ENCODE measurements at regions not wholly inside any gene's neighbourhood (a gene's known extent, or its start where the extent isn't known, plus 50 kb on each side); places are given as distances from the start of the nearest gene placed in this dataset.
"Not testable (repeated sequence)": the region's sequence is repeated elsewhere in the genome, so short reads cannot be mapped to it uniquely, and the experiment has no call there.

DNA sequence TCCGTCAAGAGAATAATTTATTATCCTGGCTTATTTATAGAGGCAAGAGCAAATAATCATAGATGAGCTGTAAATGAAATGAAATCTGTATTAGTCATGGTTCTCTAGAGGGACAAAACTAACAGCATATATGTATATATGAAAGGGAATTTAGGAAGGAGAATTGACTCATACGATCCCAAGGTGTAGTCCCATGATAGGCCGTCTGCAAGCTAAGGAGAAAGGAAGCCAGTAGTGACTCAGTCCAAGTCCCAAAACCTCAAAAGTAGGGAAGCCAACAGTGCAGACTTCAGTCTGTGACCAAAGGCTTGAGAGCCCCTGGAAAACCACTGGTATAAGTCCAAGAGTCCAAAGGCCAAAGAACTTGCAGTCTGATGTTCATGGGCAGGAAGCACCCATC lies 515.9 kb upstream of the CYLC2 start:
- Histone ChIP-seq H3K4me1 (ENCODE audit: low read length) (no peaks in the 10 kb centered on the region), H3F3A (ENCODE audit: insufficient read depth, low read length) (no peaks in the 10 kb centered on the region), H3K27ac (ENCODE audit: low read length) (no peak overlapping the region), H3K27me3 (replicated peaks; ENCODE audit: insufficient read depth, low read length) (no peaks in the 10 kb centered on the region), H3K9ac (ENCODE audit: low read length) (no peak overlapping the region), H3K9me2 (replicated peaks; ENCODE audit: insufficient read depth, low read length) (no peaks in the 10 kb centered on the region), H3K4me3 (ENCODE audit: low read length) (no peak overlapping the region), H2AFZ (ENCODE audit: low read length) (no peak overlapping the region), H3K79me2 (ENCODE audit: low read length) (no peaks in the 10 kb centered on the region), H3K36me3 (replicated peaks; ENCODE audit: insufficient read depth, low read length) (no peaks in the 10 kb centered on the region), H3K4me2 (ENCODE audit: low read depth, low read length) (no peak overlapping the region), H3K9me3 (replicated peaks; ENCODE audit: insufficient read depth, low read length) (no peaks in the 10 kb centered on the region), H4K20me1 (ENCODE audit: insufficient read depth, low read length) (no peaks in the 10 kb centered on the region)
- TF ChIP-seq EZH2 (optimal IDR thresholded peaks at IDR 0.05; ENCODE audit: low read depth, low read length) (no peak), EZH2phosphoT487 (IDR thresholded peaks at IDR 0.05; ENCODE audit: low read length) (no peak)
- TF ChIP-seq, protein P1, sequence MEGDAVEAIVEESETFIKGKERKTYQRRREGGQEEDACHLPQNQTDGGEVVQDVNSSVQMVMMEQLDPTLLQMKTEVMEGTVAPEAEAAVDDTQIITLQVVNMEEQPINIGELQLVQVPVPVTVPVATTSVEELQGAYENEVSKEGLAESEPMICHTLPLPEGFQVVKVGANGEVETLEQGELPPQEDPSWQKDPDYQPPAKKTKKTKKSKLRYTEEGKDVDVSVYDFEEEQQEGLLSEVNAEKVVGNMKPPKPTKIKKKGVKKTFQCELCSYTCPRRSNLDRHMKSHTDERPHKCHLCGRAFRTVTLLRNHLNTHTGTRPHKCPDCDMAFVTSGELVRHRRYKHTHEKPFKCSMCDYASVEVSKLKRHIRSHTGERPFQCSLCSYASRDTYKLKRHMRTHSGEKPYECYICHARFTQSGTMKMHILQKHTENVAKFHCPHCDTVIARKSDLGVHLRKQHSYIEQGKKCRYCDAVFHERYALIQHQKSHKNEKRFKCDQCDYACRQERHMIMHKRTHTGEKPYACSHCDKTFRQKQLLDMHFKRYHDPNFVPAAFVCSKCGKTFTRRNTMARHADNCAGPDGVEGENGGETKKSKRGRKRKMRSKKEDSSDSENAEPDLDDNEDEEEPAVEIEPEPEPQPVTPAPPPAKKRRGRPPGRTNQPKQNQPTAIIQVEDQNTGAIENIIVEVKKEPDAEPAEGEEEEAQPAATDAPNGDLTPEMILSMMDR (IDR thresholded peaks at IDR 0.05; ENCODE audit: low read length) = no peak
- no peak for DNase-seq

DNA sequence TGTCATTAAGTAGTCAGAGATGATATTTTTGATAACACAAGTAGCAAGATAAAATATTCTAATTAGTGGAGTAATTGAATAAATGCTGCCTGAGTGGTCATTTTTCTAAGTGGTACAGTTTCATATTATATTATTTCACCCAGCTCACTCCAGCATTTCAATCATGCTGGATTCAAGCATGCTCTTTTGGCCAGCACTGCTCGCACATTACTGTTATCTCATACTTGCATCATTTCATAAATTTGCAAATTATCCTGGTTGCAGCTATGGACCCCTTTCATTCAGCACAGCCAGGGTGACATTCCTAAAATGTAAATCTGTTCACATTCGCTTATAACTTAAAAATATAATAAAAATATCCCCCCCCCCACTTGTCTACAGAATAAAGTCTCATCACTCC lies 520.8 kb upstream of the CYLC2 start:
- H3K36me3 ChIP-seq (replicated peaks; ENCODE audit: insufficient read depth, low read length) = no peaks in the 10 kb centered on the region
- H2AFZ ChIP-seq (ENCODE audit: low read length) = no peak overlapping the region
- TF ChIP-seq, protein P1 (IDR thresholded peaks at IDR 0.05; ENCODE audit: low read length) = no peak
- TF ChIP-seq EZH2phosphoT487 (IDR thresholded peaks at IDR 0.05; ENCODE audit: low read length) = no peak
- TF ChIP-seq EZH2 (optimal IDR thresholded peaks at IDR 0.05; ENCODE audit: low read depth, low read length) = no peak
- H3K27ac ChIP-seq (ENCODE audit: low read length) = no peak overlapping the region
- H3K9me2 ChIP-seq (replicated peaks; ENCODE audit: insufficient read depth, low read length) = no peaks in the 10 kb centered on the region
- no peaks in the 10 kb centered on the region for H3K4me1 ChIP-seq (ENCODE audit: low read length)
- H3K4me3 ChIP-seq (ENCODE audit: low read length) = no peak overlapping the region
- no peaks in the 10 kb centered on the region for H3K79me2 ChIP-seq (ENCODE audit: low read length)
- H3K9ac ChIP-seq (ENCODE audit: low read length) = no peak overlapping the region
- H4K20me1 ChIP-seq (ENCODE audit: insufficient read depth, low read length) = no peaks in the 10 kb centered on the region
- H3K9me3 ChIP-seq (replicated peaks; ENCODE audit: insufficient read depth, low read length) = no peaks in the 10 kb centered on the region
- H3F3A ChIP-seq (ENCODE audit: insufficient read depth, low read length) = no peaks in the 10 kb centered on the region
- no peak overlapping the region for H3K4me2 ChIP-seq (ENCODE audit: low read depth, low read length)
- no peaks in the 10 kb centered on the region for H3K27me3 ChIP-seq (replicated peaks; ENCODE audit: insufficient read depth, low read length)
- DNase-seq = no peak

DNA sequence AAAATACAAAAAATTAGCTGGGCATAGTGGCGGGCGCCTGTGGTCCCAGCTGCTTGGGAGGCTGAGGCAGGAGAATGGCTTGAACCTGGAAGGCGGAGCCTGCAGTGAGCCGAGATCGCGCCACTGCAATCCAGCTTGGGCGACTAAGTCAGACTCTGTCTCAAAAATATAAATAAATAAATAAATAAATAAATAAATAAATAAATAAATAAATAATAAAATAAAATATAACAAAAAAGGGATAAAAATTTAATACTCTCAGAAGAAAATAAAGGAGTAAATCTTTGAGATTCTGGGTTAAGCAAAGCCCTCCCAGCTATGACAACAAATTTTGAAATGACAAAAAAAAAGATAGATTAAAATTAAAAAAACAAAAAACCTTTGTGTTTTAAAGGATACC lies 525.7 kb upstream of the CYLC2 start:
- H3K4me2 ChIP-seq (ENCODE audit: low read depth, low read length); H3F3A ChIP-seq (ENCODE audit: insufficient read depth, low read length); DNase-seq; H3K36me3 ChIP-seq (replicated peaks; ENCODE audit: insufficient read depth, low read length); H3K9ac ChIP-seq (ENCODE audit: low read length); H4K20me1 ChIP-seq (ENCODE audit: insufficient read depth, low read length); H3K4me3 ChIP-seq (ENCODE audit: low read length); H3K79me2 ChIP-seq (ENCODE audit: low read length); H3K9me3 ChIP-seq (replicated peaks; ENCODE audit: insufficient read depth, low read length); H3K9me2 ChIP-seq (replicated peaks; ENCODE audit: insufficient read depth, low read length); H3K27ac ChIP-seq (ENCODE audit: low read length); H2AFZ ChIP-seq (ENCODE audit: low read length); H3K4me1 ChIP-seq (ENCODE audit: low read length); H3K27me3 ChIP-seq (replicated peaks; ENCODE audit: insufficient read depth, low read length): not testable (repeated sequence)

DNA sequence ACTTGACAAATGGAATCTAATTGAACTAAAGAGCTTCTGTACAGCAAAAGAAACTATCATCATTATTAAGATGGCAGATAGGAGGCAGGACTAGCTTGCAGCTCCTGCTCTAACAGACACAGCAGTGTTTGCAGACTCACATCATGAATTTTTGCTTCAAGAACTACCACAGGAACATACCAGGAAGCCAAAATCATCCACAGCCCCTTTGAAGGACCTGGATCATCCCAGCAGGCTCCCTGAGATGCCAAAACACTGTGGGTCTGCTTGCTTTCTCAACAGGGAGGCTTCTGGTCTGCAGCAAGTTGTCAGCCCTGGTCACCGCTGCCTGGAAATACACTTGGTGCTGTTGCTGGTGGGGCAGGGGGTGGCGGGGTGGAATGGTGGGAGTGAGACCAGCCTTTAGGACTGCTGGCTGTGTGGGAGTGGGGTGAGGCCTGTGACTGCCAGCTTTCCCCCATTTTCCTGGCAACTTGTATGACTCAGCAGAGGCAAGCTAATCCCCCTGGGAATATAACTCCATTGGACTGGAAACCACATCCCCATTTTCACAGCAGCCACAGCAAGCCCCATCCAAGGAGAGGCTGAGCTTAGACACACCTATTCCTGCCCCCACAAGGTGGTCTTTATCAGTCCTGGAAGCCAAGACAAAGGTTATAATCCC lies 533.8 kb upstream of the CYLC2 start:
- H2AFZ ChIP-seq (ENCODE audit: low read length) = no peak overlapping the region
- peaks cover 20% of the 10 kb centered on the region for H3K4me1 ChIP-seq (ENCODE audit: low read length)
- no peak for DNase-seq
- no peaks in the 10 kb centered on the region for H3K79me2 ChIP-seq (ENCODE audit: low read length)
- no peaks in the 10 kb centered on the region for H3F3A ChIP-seq (ENCODE audit: insufficient read depth, low read length)
- no peak overlapping the region for H3K4me3 ChIP-seq (ENCODE audit: low read length)
- no peaks in the 10 kb centered on the region for H3K36me3 ChIP-seq (replicated peaks; ENCODE audit: insufficient read depth, low read length)
- H3K9ac ChIP-seq (ENCODE audit: low read length) = no peak overlapping the region
- no peaks in the 10 kb centered on the region for H4K20me1 ChIP-seq (ENCODE audit: insufficient read depth, low read length)
- no peak for TF ChIP-seq EZH2 (optimal IDR thresholded peaks at IDR 0.05; ENCODE audit: low read depth, low read length)
- TF ChIP-seq, protein P1 (IDR thresholded peaks at IDR 0.05; ENCODE audit: low read length) = no peak
- no peak for TF ChIP-seq EZH2phosphoT487 (IDR thresholded peaks at IDR 0.05; ENCODE audit: low read length)
- no peaks in the 10 kb centered on the region for H3K9me2 ChIP-seq (replicated peaks; ENCODE audit: insufficient read depth, low read length)
- no peak overlapping the region for H3K27ac ChIP-seq (ENCODE audit: low read length)
- H3K4me2 ChIP-seq (ENCODE audit: low read depth, low read length) = no peak overlapping the region
- H3K9me3 ChIP-seq (replicated peaks; ENCODE audit: insufficient read depth, low read length) = no peaks in the 10 kb centered on the region
- no peaks in the 10 kb centered on the region for H3K27me3 ChIP-seq (replicated peaks; ENCODE audit: insufficient read depth, low read length)
